IMR-90 (cell line): ENCODE measurements at regions not wholly inside any gene's neighbourhood (a gene's known extent, or its start where the extent isn't known, plus 50 kb on each side); places are given as distances from the start of the nearest gene placed in this dataset.
A peak's percentile ranks its signal among the peaks of the same experiment; 100 is the strongest.

Source experiments
- BHLHE40 ChIP-seq: fragments of 150-350 bp; IDR thresholded peaks from 2 replicates; pipeline ENCODE4 v1.6.1; 2016; ENCODE audit warnings: mild to moderate bottlenecking, low read depth, low read length
- CEBPB ChIP-seq: IDR thresholded peaks from 2 replicates; pipeline ENCODE4 v1.6.1; 2012; ENCODE audit warnings: low read depth, low read length, improper control_type of control experiment
- MAFK ChIP-seq: IDR thresholded peaks from 2 replicates; pipeline ENCODE4 v1.6.1; 2012; ENCODE audit warnings: low read depth, low read length, improper control_type of control experiment
- POLR2A ChIP-seq: IDR thresholded peaks from 2 replicates; pipeline ENCODE4 v1.6.1; 2012; ENCODE audit warnings: mild to moderate bottlenecking, low read depth, low read length
- RAD21 ChIP-seq: IDR thresholded peaks from 2 replicates; pipeline ENCODE4 v1.6.1; 2012; ENCODE audit warnings: low read length, improper control_type of control experiment
- SMC3 ChIP-seq: fragments of 150-350 bp; IDR thresholded peaks from 2 replicates; pipeline ENCODE4 v1.6.1; 2016; ENCODE audit warnings: low read depth, mild to moderate bottlenecking, antibody characterized with exemption, low read length, moderate library complexity
- TF ChIP-seq, protein P1 (sequence below): conservative IDR thresholded peaks from 2 replicates; pipeline ENCODE4 v1.5.1; 2012; ENCODE audit warnings: mild to moderate bottlenecking, low read depth, low read length, improper control_type of control experiment
- TF ChIP-seq, protein P2 (sequence below): fragments of 150-350 bp; IDR thresholded peaks from 2 replicates; pipeline ENCODE4 v1.6.1; 2017; ENCODE audit warnings: mild to moderate bottlenecking, antibody characterized with exemption, low read length, low read depth

DNA sequence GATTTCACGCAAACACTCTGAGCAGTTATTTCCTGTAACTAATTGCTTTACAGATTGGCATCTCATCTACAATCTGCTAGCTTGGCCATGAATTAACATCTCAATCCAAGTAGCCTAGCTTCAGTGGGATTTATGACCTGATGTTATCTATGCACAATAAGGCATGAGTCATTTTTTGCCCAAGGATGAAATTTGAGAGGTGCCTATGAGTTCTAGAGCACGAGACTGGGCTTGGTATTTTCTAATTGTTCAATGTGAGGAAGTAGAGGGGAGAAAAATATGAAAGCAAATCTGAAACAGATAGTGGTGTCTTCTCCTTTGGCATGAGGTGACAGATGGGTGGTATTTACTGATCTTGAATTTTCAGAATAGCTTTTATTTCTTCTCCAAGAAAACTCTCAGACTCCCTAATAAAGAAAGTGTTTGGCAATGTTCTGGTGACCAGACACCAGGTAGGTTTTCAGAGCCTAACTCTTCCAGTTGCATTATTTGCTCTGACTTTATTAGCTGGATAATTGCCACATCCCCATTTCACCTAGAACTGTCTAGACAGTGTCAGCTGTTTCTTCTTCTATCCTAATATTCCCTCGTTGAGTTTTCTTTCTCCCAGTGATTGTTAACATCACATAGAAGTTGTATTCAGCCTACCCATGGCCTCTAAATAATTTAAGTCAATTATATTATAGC, 301.0 kb upstream of the UMPS start:
- TF ChIP-seq BHLHE40 (peak; percentile 91), CEBPB (no peak), POLR2A (no peak), RAD21 (no peak), SMC3 (no peak), MAFK (no peak)
- TF ChIP-seq, protein P1, sequence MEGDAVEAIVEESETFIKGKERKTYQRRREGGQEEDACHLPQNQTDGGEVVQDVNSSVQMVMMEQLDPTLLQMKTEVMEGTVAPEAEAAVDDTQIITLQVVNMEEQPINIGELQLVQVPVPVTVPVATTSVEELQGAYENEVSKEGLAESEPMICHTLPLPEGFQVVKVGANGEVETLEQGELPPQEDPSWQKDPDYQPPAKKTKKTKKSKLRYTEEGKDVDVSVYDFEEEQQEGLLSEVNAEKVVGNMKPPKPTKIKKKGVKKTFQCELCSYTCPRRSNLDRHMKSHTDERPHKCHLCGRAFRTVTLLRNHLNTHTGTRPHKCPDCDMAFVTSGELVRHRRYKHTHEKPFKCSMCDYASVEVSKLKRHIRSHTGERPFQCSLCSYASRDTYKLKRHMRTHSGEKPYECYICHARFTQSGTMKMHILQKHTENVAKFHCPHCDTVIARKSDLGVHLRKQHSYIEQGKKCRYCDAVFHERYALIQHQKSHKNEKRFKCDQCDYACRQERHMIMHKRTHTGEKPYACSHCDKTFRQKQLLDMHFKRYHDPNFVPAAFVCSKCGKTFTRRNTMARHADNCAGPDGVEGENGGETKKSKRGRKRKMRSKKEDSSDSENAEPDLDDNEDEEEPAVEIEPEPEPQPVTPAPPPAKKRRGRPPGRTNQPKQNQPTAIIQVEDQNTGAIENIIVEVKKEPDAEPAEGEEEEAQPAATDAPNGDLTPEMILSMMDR = no peak
- TF ChIP-seq, protein P2, sequence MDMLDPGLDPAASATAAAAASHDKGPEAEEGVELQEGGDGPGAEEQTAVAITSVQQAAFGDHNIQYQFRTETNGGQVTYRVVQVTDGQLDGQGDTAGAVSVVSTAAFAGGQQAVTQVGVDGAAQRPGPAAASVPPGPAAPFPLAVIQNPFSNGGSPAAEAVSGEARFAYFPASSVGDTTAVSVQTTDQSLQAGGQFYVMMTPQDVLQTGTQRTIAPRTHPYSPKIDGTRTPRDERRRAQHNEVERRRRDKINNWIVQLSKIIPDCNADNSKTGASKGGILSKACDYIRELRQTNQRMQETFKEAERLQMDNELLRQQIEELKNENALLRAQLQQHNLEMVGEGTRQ = no peak
